Neural progenitor cell (in vitro differentiated cells): ENCODE measurements at regions not wholly inside any gene's neighbourhood (a gene's known extent, or its start where the extent isn't known, plus 50 kb on each side); places are given as distances from the start of the nearest gene placed in this dataset.

Source experiments
- CTCF ChIP-seq: fragments of 200-600 bp; sonication (generic); IDR thresholded peaks from 2 replicates; pipeline ENCODE4 v1.5.1; 2017; ENCODE audit warnings: antibody characterized with exemption, mild to moderate bottlenecking
- EZH2 ChIP-seq: fragments of 200-600 bp; sonication (generic); IDR thresholded peaks from 2 replicates; pipeline ENCODE4 v1.6.1; 2017; ENCODE audit warnings: antibody characterized with exemption, mild to moderate bottlenecking, moderate library complexity

DNA sequence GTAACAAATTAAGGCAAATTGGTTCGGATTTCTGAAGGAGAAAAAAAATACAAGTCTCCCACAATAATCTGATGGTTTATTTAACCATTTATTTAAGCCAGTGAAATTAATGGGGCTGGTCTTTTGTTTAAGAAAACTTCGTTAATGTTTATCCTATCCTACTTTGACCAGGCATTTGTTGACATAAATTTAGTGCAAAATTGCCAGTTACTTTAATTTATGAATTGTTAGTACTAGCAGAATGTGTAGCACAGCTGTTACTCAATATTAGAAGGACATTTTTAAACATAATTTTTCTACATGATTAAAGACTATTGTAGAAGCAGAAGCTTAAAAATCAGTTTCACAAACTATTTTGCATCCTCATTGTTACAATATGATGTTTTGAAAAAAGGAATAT lies 687.6 kb upstream of the PTBP2 start:
- TF ChIP-seq EZH2 (no peak), CTCF (no peak)
